HEK293 (cell line): ENCODE measurements at regions not wholly inside any gene's neighbourhood (a gene's known extent, or its start where the extent isn't known, plus 50 kb on each side); places are given as distances from the start of the nearest gene placed in this dataset.

Experiments used
- CTCF ChIA-PET: fragments of 350-600 bp; formaldehyde crosslinking; extraction: SDS; loops from one replicate; lab custom pipeline; 2021; ENCODE audit warnings: antibody characterized with exemption; lab: Yijun Ruan, JAX
- POLR2A ChIA-PET: fragments of 300-600 bp; formaldehyde crosslinking; extraction: SDS; loops from one replicate; lab custom pipeline; 2020; ENCODE audit warnings: antibody characterized with exemption, inconsistent platforms; lab: Yijun Ruan, JAX
- H3K27ac ChIP-seq: fragments of 200-500 bp; sonication (Bioruptor generic); 2 replicates; pipeline ENCODE4 v1.5.1; 2014; ENCODE audit warnings: low read depth, low read length, control low read depth, inconsistent platforms; ENCODE audit errors: extremely low read depth
- H3K36me3 ChIP-seq, 2 experiments: fragments of 200-500 bp in 1 of 2; sonication (Bioruptor generic) in 1 of 2; 1 replicate in 1 of 2; 2 replicates in 1 of 2; pipeline ENCODE4 v1.5.1; 2014 to 2017; ENCODE audit warnings: inconsistent platforms in 2 of 2, low read length in 2 of 2; ENCODE audit not compliant: control insufficient read depth in 2 of 2, insufficient read depth in 1 of 2
- H3K4me1 ChIP-seq: fragments of 200-500 bp; sonication (Bioruptor generic); 2 replicates; pipeline ENCODE4 v1.5.1; 2014; ENCODE audit warnings: mild to moderate bottlenecking, low read length, inconsistent platforms; ENCODE audit not compliant: control insufficient read depth, insufficient read depth
- H3K4me3 ChIP-seq: 2 replicates; pipeline ENCODE4 v1.5.1; 2011; ENCODE audit warnings: low read depth, mild to moderate bottlenecking, control low read depth, low read length, moderate library complexity
- H3K9me3 ChIP-seq: fragments of 200-500 bp; sonication (Bioruptor generic); 2 replicates; pipeline ENCODE4 v1.5.1; 2014; ENCODE audit warnings: low read depth, low read length, inconsistent platforms; ENCODE audit not compliant: control insufficient read depth, insufficient read depth
- MEIS1 ChIP-seq: sonication (generic); formaldehyde crosslinking; IDR thresholded peaks from 2 replicates; pipeline ENCODE4 v1.8.1; 2022; ENCODE audit warnings: missing genetic modification reagents, mild to moderate bottlenecking, borderline replicate concordance
- TCF7L2 ChIP-seq: IDR thresholded peaks from 2 replicates; pipeline ENCODE4 v1.6.1; 2011; ENCODE audit warnings: low read depth, mild to moderate bottlenecking, inconsistent platforms, low read length, moderate library complexity, borderline replicate concordance
- ZBTB8A ChIP-seq: fragments of 450-650 bp; formaldehyde crosslinking; IDR thresholded peaks from 2 replicates; pipeline ENCODE4 v1.5.1; 2016; ENCODE audit warnings: missing biosample characterization, missing genetic modification characterization
- ZEB2 ChIP-seq: fragments of 450-650 bp; formaldehyde crosslinking; IDR thresholded peaks from 2 replicates; pipeline ENCODE4 v1.5.1; 2016; ENCODE audit warnings: missing biosample characterization, missing genetic modification characterization
- ZNF169 ChIP-seq: fragments of 450-650 bp; formaldehyde crosslinking; IDR thresholded peaks from 2 replicates; pipeline ENCODE4 v1.5.1; 2016; ENCODE audit warnings: missing biosample characterization, missing genetic modification characterization
- ZNF239 ChIP-seq: fragments of 450-650 bp; formaldehyde crosslinking; IDR thresholded peaks from 2 replicates; pipeline ENCODE4 v1.5.1; 2016; ENCODE audit warnings: missing biosample characterization, missing genetic modification characterization
- ZNF600 ChIP-seq: fragments of 450-650 bp; formaldehyde crosslinking; IDR thresholded peaks from 2 replicates; pipeline ENCODE4 v1.5.1; 2016; ENCODE audit warnings: missing biosample characterization, missing genetic modification characterization
- ZNF776 ChIP-seq: fragments of 450-650 bp; formaldehyde crosslinking; IDR thresholded peaks from 2 replicates; pipeline ENCODE4 v1.5.0; 2017; ENCODE audit warnings: missing biosample characterization, missing genetic modification characterization, borderline replicate concordance
- ZSCAN23 ChIP-seq: fragments of 450-650 bp; formaldehyde crosslinking; IDR thresholded peaks from 2 replicates; pipeline ENCODE4 v1.5.1; 2016; ENCODE audit warnings: missing biosample characterization, missing genetic modification characterization
- TF ChIP-seq, protein P1 (sequence below): fragments of 450-650 bp; formaldehyde crosslinking; IDR thresholded peaks from 2 replicates; pipeline ENCODE4 v1.5.1; 2016; ENCODE audit warnings: missing biosample characterization, missing genetic modification characterization
- TF ChIP-seq, protein P2 (sequence below): fragments of 450-650 bp; formaldehyde crosslinking; IDR thresholded peaks from 2 replicates; pipeline ENCODE4 v1.5.1; 2016; ENCODE audit warnings: missing biosample characterization, missing genetic modification characterization, borderline replicate concordance
- TF ChIP-seq, protein P3 (sequence below): fragments of 450-650 bp; formaldehyde crosslinking; IDR thresholded peaks from 2 replicates; pipeline ENCODE4 v1.5.1; 2016; ENCODE audit warnings: missing biosample characterization, missing genetic modification characterization
- TF ChIP-seq, protein P4 (sequence below): fragments of 450-650 bp; formaldehyde crosslinking; IDR thresholded peaks from 2 replicates; pipeline ENCODE4 v1.5.1; 2016; ENCODE audit warnings: missing biosample characterization, missing genetic modification characterization
- TF ChIP-seq, protein P5 (sequence below): fragments of 450-650 bp; formaldehyde crosslinking; IDR thresholded peaks from 2 replicates; pipeline ENCODE4 v1.5.1; 2016; ENCODE audit warnings: missing biosample characterization, missing genetic modification characterization

DNA sequence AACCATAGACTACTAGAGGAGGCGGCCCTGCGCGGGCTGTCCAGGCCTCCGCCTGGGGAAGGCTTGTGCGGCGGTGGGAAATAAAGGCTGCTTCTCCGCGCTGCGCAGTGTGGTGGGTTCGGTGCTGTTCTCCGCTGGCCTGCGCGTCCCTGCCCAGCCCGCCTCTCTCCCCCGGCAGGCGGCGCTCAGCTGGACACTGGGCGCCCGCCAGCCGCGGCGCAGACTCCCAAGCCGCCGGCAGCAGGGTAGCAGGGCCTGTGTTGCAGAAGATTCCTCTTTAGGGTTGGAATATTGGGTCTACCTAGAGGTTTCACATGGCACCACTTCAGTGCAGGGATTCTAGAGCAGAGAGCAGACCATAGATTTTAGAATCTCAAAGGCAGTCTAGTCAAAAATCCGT lies 66.1 kb upstream of the ZPBP start:
- ChIA-PET POLR2A (no interaction called here), CTCF (interaction anchor here (0.7 kb wide), 1 partner anchor 113 kb away, joined by 4 read pairs; no protein-coding TSS in a partner anchor)
- no peaks in the 10 kb centered on the region for H3K9me3 ChIP-seq
- no peak overlapping the region for H3K4me3 ChIP-seq
- H3K36me3 ChIP-seq: no peaks in the 10 kb centered on the region
- TF ChIP-seq, protein P1, sequence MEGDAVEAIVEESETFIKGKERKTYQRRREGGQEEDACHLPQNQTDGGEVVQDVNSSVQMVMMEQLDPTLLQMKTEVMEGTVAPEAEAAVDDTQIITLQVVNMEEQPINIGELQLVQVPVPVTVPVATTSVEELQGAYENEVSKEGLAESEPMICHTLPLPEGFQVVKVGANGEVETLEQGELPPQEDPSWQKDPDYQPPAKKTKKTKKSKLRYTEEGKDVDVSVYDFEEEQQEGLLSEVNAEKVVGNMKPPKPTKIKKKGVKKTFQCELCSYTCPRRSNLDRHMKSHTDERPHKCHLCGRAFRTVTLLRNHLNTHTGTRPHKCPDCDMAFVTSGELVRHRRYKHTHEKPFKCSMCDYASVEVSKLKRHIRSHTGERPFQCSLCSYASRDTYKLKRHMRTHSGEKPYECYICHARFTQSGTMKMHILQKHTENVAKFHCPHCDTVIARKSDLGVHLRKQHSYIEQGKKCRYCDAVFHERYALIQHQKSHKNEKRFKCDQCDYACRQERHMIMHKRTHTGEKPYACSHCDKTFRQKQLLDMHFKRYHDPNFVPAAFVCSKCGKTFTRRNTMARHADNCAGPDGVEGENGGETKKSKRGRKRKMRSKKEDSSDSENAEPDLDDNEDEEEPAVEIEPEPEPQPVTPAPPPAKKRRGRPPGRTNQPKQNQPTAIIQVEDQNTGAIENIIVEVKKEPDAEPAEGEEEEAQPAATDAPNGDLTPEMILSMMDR: no peak
- no peak for TF ChIP-seq ZBTB8A
- TF ChIP-seq, protein P2, sequence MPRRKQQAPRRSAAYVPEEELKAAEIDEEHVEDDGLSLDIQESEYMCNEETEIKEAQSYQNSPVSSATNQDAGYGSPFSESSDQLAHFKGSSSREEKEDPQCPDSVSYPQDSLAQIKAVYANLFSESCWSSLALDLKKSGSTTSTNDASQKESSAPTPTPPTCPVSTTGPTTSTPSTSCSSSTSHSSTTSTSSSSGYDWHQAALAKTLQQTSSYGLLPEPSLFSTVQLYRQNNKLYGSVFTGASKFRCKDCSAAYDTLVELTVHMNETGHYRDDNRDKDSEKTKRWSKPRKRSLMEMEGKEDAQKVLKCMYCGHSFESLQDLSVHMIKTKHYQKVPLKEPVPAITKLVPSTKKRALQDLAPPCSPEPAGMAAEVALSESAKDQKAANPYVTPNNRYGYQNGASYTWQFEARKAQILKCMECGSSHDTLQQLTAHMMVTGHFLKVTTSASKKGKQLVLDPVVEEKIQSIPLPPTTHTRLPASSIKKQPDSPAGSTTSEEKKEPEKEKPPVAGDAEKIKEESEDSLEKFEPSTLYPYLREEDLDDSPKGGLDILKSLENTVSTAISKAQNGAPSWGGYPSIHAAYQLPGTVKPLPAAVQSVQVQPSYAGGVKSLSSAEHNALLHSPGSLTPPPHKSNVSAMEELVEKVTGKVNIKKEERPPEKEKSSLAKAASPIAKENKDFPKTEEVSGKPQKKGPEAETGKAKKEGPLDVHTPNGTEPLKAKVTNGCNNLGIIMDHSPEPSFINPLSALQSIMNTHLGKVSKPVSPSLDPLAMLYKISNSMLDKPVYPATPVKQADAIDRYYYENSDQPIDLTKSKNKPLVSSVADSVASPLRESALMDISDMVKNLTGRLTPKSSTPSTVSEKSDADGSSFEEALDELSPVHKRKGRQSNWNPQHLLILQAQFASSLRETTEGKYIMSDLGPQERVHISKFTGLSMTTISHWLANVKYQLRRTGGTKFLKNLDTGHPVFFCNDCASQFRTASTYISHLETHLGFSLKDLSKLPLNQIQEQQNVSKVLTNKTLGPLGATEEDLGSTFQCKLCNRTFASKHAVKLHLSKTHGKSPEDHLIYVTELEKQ (tag by site-specific recombination): no peak
- TF ChIP-seq ZNF169 (tag by site-specific recombination): no peak
- no peak for TF ChIP-seq TCF7L2
- TF ChIP-seq, protein P3, sequence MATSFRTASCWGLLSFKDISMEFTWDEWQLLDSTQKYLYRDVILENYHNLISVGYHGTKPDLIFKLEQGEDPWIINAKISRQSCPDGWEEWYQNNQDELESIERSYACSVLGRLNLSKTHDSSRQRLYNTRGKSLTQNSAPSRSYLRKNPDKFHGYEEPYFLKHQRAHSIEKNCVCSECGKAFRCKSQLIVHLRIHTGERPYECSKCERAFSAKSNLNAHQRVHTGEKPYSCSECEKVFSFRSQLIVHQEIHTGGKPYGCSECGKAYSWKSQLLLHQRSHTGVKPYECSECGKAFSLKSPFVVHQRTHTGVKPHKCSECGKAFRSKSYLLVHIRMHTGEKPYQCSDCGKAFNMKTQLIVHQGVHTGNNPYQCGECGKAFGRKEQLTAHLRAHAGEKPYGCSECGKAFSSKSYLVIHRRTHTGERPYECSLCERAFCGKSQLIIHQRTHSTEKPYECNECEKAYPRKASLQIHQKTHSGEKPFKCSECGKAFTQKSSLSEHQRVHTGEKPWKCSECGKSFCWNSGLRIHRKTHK: no peak
- H3K4me1 ChIP-seq: no peaks in the 10 kb centered on the region
- no peak overlapping the region for H3K27ac ChIP-seq

DNA sequence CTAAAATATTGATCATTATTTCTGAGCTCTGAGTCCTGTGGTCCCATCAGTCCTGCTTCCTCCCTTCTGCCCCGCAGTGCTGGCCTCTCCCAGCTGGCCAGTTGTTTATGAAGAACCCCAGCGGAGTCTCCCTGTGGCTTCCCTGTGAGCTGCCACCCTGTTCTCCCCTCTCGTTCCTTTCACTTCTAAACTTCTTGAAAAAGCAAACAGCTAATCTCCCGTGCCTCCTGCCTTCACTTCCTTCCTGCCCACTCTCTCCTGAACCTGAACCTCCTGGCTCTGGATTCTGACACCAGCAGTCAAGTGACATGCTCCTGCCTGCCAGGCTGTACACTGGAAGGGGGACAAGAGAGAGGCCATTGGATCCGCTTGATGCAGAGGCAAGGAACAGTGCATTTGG lies 63.7 kb upstream of the ZPBP start:
- TF ChIP-seq, protein P4, sequence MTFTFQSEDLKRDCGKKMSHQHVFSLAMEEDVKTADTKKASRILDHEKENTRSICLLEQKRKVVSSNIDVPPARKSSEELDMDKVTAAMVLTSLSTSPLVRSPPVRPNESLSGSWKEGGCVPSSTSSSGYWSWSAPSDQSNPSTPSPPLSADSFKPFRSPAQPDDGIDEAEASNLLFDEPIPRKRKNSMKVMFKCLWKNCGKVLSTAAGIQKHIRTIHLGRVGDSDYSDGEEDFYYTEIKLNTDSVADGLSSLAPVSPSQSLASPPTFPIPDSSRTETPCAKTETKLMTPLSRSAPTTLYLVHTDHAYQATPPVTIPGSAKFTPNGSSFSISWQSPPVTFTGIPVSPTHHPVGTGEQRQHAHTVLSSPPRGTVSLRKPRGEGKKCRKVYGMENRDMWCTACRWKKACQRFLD (tag by site-specific recombination): no peak
- no peak for TF ChIP-seq ZEB2 (tag by site-specific recombination)
- no peak for TF ChIP-seq MEIS1
- TF ChIP-seq ZSCAN23 (tag by site-specific recombination): no peak
- TF ChIP-seq, protein P5, sequence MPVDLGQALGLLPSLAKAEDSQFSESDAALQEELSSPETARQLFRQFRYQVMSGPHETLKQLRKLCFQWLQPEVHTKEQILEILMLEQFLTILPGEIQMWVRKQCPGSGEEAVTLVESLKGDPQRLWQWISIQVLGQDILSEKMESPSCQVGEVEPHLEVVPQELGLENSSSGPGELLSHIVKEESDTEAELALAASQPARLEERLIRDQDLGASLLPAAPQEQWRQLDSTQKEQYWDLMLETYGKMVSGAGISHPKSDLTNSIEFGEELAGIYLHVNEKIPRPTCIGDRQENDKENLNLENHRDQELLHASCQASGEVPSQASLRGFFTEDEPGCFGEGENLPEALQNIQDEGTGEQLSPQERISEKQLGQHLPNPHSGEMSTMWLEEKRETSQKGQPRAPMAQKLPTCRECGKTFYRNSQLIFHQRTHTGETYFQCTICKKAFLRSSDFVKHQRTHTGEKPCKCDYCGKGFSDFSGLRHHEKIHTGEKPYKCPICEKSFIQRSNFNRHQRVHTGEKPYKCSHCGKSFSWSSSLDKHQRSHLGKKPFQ (tag by site-specific recombination): no peak
- TF ChIP-seq ZNF239 (tag by site-specific recombination): no peak
- TF ChIP-seq ZNF600 (tag by site-specific recombination): no peak
- TF ChIP-seq ZNF776 (tag by site-specific recombination): no peak
- no peaks in the 10 kb centered on the region for H3K9me3 ChIP-seq
- H3K4me3 ChIP-seq: no peak overlapping the region
- H3K4me1 ChIP-seq: no peaks in the 10 kb centered on the region
- no peaks in the 10 kb centered on the region for H3K36me3 ChIP-seq
- CTCF ChIA-PET: interaction anchor here (1.2 kb wide), 1 partner anchor 13 kb away, joined by 3 read pairs; no protein-coding TSS in a partner anchor
- no peak overlapping the region for H3K27ac ChIP-seq
- POLR2A ChIA-PET: no interaction called here
